WTC11 (cell line): ENCODE measurements at regions not wholly inside any gene's neighbourhood (a gene's known extent, or its start where the extent isn't known, plus 50 kb on each side); places are given as distances from the start of the nearest gene placed in this dataset.

Experiments
- ELF4 ChIP-seq: sonication (generic); formaldehyde crosslinking; IDR thresholded peaks from 2 replicates; pipeline ENCODE4 v1.8.1; 2022; ENCODE audit warnings: low read depth, mild to moderate bottlenecking, moderate library complexity, missing genetic modification reagents
- ZNF396 ChIP-seq: fragments of 250-450 bp; sonication (Bioruptor Pico); IDR thresholded peaks from 2 replicates; pipeline ENCODE4 v1.8.0; 2021; ENCODE audit warnings: mild to moderate bottlenecking, moderate library complexity, borderline replicate concordance
- TF ChIP-seq, protein P1 (sequence below): fragments of 200-600 bp; IDR thresholded peaks from 2 replicates; pipeline ENCODE4 v1.8.0; 2022; ENCODE audit warnings: antibody characterized with exemption
- TF ChIP-seq, protein P2 (sequence below): sonication (generic); formaldehyde crosslinking; conservative IDR thresholded peaks from 2 replicates; pipeline ENCODE4 v1.8.1; 2022; ENCODE audit warnings: mild to moderate bottlenecking, missing genetic modification reagents

GRCh38 chr2:138177693-138178092 is 213.4 kb downstream of the HNMT start:
- TF ChIP-seq, protein P1, sequence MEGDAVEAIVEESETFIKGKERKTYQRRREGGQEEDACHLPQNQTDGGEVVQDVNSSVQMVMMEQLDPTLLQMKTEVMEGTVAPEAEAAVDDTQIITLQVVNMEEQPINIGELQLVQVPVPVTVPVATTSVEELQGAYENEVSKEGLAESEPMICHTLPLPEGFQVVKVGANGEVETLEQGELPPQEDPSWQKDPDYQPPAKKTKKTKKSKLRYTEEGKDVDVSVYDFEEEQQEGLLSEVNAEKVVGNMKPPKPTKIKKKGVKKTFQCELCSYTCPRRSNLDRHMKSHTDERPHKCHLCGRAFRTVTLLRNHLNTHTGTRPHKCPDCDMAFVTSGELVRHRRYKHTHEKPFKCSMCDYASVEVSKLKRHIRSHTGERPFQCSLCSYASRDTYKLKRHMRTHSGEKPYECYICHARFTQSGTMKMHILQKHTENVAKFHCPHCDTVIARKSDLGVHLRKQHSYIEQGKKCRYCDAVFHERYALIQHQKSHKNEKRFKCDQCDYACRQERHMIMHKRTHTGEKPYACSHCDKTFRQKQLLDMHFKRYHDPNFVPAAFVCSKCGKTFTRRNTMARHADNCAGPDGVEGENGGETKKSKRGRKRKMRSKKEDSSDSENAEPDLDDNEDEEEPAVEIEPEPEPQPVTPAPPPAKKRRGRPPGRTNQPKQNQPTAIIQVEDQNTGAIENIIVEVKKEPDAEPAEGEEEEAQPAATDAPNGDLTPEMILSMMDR, result no peak
- TF ChIP-seq ELF4 (CRISPR knock-in tag) (no peak), ZNF396 (no peak)
- TF ChIP-seq, protein P2, sequence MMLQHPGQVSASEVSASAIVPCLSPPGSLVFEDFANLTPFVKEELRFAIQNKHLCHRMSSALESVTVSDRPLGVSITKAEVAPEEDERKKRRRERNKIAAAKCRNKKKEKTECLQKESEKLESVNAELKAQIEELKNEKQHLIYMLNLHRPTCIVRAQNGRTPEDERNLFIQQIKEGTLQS (CRISPR knock-in tag), result no peak
